Endothelial cell of umbilical vein (primary cell): ENCODE measurements at regions not wholly inside any gene's neighbourhood (a gene's known extent, or its start where the extent isn't known, plus 50 kb on each side); places are given as distances from the start of the nearest gene placed in this dataset.

Experiments used
- BruUV-seq: library from RNA; stranded (reverse); fragments of 400-500 nt; replicated peaks from 2 replicates; lab custom pipeline; 2021; lab: Mats Ljungman, UMichigan
- CTCF ChIA-PET: fragments of 300-600, 350-600 bp; sonication (Branson Sonifier 250); formaldehyde crosslinking; loops from one replicate; lab custom pipeline; 2021; ENCODE audit warnings: antibody characterized with exemption, inconsistent platforms; lab: Charles Lee
- POLR2A ChIA-PET: fragments of 300-600, 350-600 bp; sonication (Branson Sonifier 250); formaldehyde crosslinking; loops from one replicate; lab custom pipeline; 2021; ENCODE audit warnings: antibody characterized with exemption, inconsistent platforms; lab: Charles Lee
- DNase-seq: peaks from one replicate; pipeline ENCODE4 v3.0.0-alpha.2; 2011; ENCODE audit warnings: low read depth, low spot score
- FAIRE-seq: peaks from 2 replicates; lab custom pipeline; 2011; peaks lifted over from hg19 to GRCh38; lab: Jason Lieb, UNC
- H2AFZ ChIP-seq: 2 replicates; pipeline ENCODE4 v1.6.0; 2012; ENCODE audit warnings: low read depth, low read length, control low read depth, inconsistent platforms
- H3K27ac ChIP-seq: 2 replicates; pipeline ENCODE4 v1.5.1; 2011; ENCODE audit warnings: low read depth, mild to moderate bottlenecking, control low read depth, low read length, moderate library complexity; ENCODE audit not compliant: insufficient read depth
- H3K27me3 ChIP-seq, 2 experiments: 2 replicates each; pipeline versions ENCODE4 v1.6.0 to v1.6.1; 2011; ENCODE audit warnings: low read length in 2 of 2, mixed read lengths in 1 of 2; ENCODE audit not compliant: control insufficient read depth in 2 of 2, insufficient read depth in 2 of 2
- H3K36me3 ChIP-seq, 2 experiments: 2 replicates in 1 of 2; 3 replicates in 1 of 2; pipeline ENCODE4 v1.5.1; 2011; ENCODE audit warnings: low read length in 2 of 2, mild to moderate bottlenecking in 1 of 2, moderate library complexity in 1 of 2; ENCODE audit not compliant: control insufficient read depth in 2 of 2, insufficient read depth in 2 of 2; ENCODE audit errors: extremely low read depth in 1 of 2
- H3K4me1 ChIP-seq: 3 replicates; pipeline ENCODE4 v1.5.1; 2011; ENCODE audit warnings: mild to moderate bottlenecking, low read length; ENCODE audit not compliant: control insufficient read depth, insufficient read depth; ENCODE audit errors: extremely low read depth
- H3K4me2 ChIP-seq: 2 replicates; pipeline ENCODE4 v1.6.1; 2011; ENCODE audit warnings: low read length, control low read depth, mixed read lengths; ENCODE audit not compliant: insufficient read depth
- H3K4me3 ChIP-seq, 3 experiments: fragments of 200-600 bp in 1 of 3; sonication (generic), shearing (Covaris generic) in 1 of 3; replicated peaks in 1 of 3; 2 replicates each; pipeline ENCODE4 v1.5.1; 2011 to 2016; ENCODE audit warnings: control low read depth in 3 of 3, low read length in 3 of 3, mild to moderate bottlenecking in 2 of 3, inconsistent platforms in 1 of 3, low read depth in 1 of 3, moderate library complexity in 1 of 3; ENCODE audit not compliant: insufficient read depth in 1 of 3
- H3K79me2 ChIP-seq: 2 replicates; pipeline ENCODE4 v1.6.0; 2012; ENCODE audit warnings: low read length, inconsistent platforms; ENCODE audit not compliant: control insufficient read depth, insufficient read depth
- H3K9ac ChIP-seq: replicated peaks from 2 replicates; pipeline ENCODE3; 2011; ENCODE audit warnings: low read length, control low read depth; ENCODE audit not compliant: insufficient read depth; ENCODE audit errors: extremely low read depth
- H3K9me1 ChIP-seq: replicated peaks from 3 replicates; pipeline ENCODE4 v1.6.0; 2011; ENCODE audit warnings: mild to moderate bottlenecking, low read length; ENCODE audit not compliant: control insufficient read depth, insufficient read depth; ENCODE audit errors: extremely low read depth
- H3K9me3 ChIP-seq: replicated peaks from 2 replicates; pipeline ENCODE4 v1.5.1; 2012; ENCODE audit warnings: low read length, inconsistent platforms; ENCODE audit not compliant: control insufficient read depth, insufficient read depth
- H4K20me1 ChIP-seq: replicated peaks from 2 replicates; pipeline ENCODE3; 2011; ENCODE audit warnings: mild to moderate bottlenecking, low read length; ENCODE audit not compliant: control insufficient read depth, insufficient read depth; ENCODE audit errors: extremely low read depth
- CTCF ChIP-seq, 2 donors: IDR thresholded peaks; 1 replicate in 1 of 2; 2 replicates in 1 of 2; pipeline ENCODE4 v1.5.1; 2011; ENCODE audit warnings: low read length in 2 of 2, mild to moderate bottlenecking in 2 of 2, moderate library complexity in 2 of 2, control low read depth in 1 of 2, inconsistent platforms in 1 of 2, low read depth in 1 of 2; ENCODE audit not compliant: insufficient read depth in 1 of 2; ENCODE audit errors: extremely low read depth in 1 of 2
- EZH2 ChIP-seq: IDR thresholded peaks from 2 replicates; pipeline ENCODE4 v1.6.1; 2012; ENCODE audit warnings: borderline replicate concordance, low read depth, mild to moderate bottlenecking, moderate library complexity, low read length, inconsistent platforms; ENCODE audit not compliant: severe bottlenecking
- FOS ChIP-seq: IDR thresholded peaks from 2 replicates; pipeline ENCODE4 v1.6.1; 2011; ENCODE audit warnings: mild to moderate bottlenecking, low read length, moderate library complexity, borderline replicate concordance; ENCODE audit not compliant: insufficient read depth
- GATA2 ChIP-seq: IDR thresholded peaks from 2 replicates; pipeline ENCODE4 v1.7.0; 2011; ENCODE audit warnings: low read depth, mild to moderate bottlenecking, moderate library complexity, mixed read lengths, low read length; ENCODE audit not compliant: insufficient read length, insufficient read depth
- JUN ChIP-seq: IDR thresholded peaks from 2 replicates; pipeline ENCODE4 v1.6.1; 2011; ENCODE audit warnings: borderline replicate concordance, low read depth; ENCODE audit not compliant: insufficient read length, insufficient read depth
- MYC ChIP-seq: IDR thresholded peaks from one replicate; pipeline ENCODE4 v1.6.1; 2011; ENCODE audit warnings: mild to moderate bottlenecking, low read depth, low read length
- POLR2A ChIP-seq: IDR thresholded peaks from 2 replicates; pipeline ENCODE4 v1.6.1; 2012; ENCODE audit warnings: low read depth, mild to moderate bottlenecking, control low read depth, low read length
- POLR2AphosphoS5 ChIP-seq: IDR thresholded peaks from 2 replicates; pipeline ENCODE4 v1.6.1; 2012; ENCODE audit warnings: low read depth, mild to moderate bottlenecking, control low read depth, low read length, moderate library complexity; ENCODE audit not compliant: insufficient read depth
- dilution Hi-C: fragments of 300-500 bp; cut with MboI; formaldehyde crosslinking; loops from one replicate; pipeline ENCODE4 v1.15.0; 2019; ENCODE audit warnings: low sequenced_read_pairs; ENCODE audit not compliant: extremely low pct_ligation_motif_present
- intact Hi-C: fragments of 100-400 bp; cut with micrococcal nuclease; formaldehyde crosslinking; loops from one replicate; pipeline ENCODE4 v1.10.0; 2022
- TF ChIP-seq, protein P1 (sequence below): IDR thresholded peaks from 2 replicates; pipeline ENCODE4 v1.6.1; 2011; ENCODE audit not compliant: insufficient read depth, insufficient read length

DNA sequence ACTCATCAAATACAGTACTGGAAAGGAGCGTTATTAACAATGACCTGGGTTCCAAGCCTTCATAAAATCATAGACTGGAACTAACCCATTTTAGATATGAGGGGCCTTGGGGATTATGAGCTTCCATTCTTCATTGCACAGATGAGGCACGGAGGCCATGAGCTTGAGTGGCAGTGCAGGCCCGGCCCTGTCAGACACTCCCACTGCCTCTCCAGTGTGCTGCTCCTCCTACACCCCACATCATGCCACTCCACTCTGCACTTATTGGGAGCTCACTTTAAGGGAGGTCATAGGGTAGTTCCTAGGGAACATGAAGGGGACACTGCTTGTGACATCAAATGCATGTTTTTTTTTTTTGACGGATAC lies 77.9 kb downstream of the TSN start:
- intact Hi-C loops: no loop called here
- FAIRE-seq: no peak

More for the DNA sequence above, 77.9 kb downstream of the TSN start:
- H3K4me2 ChIP-seq: no peak overlapping the region
- TF ChIP-seq MYC (no peak), POLR2AphosphoS5 (no peak), CTCF (IDR thresholded peaks at IDR 0.05; ENCODE audit: extremely low read depth in 1 of 2, insufficient read depth in 1 of 2, low read depth in 1 of 2, low read length in 2 of 2) (no peak), FOS (no peak), JUN (no peak), POLR2A (no peak), GATA2 (no peak), EZH2 (no peak)
- TF ChIP-seq, protein P1, sequence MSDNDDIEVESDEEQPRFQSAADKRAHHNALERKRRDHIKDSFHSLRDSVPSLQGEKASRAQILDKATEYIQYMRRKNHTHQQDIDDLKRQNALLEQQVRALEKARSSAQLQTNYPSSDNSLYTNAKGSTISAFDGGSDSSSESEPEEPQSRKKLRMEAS: no peak
- no peaks in the 10 kb centered on the region for H3K4me1 ChIP-seq
- H3K9me3 ChIP-seq: no peaks in the 10 kb centered on the region
- no peaks in the 10 kb centered on the region for H3K36me3 ChIP-seq
- POLR2A ChIA-PET: no interaction called here
- CTCF ChIA-PET: no interaction called here
- DNase-seq: no peak
- no peak overlapping the region for H3K27ac ChIP-seq
- BruUV-seq: no TSS peak
- no peaks in the 10 kb centered on the region for H3K27me3 ChIP-seq
- H3K9ac ChIP-seq: no peak overlapping the region
- H2AFZ ChIP-seq: no peak overlapping the region
- no peak overlapping the region for H3K4me3 ChIP-seq
- no peaks in the 10 kb centered on the region for H4K20me1 ChIP-seq
- H3K79me2 ChIP-seq: no peaks in the 10 kb centered on the region
- dilution Hi-C loops: no loop called here
- H3K9me1 ChIP-seq: no peaks in the 10 kb centered on the region
